Inferior parietal cortex (tissue), 1 donor: ENCODE measurements at regions not wholly inside any gene's neighbourhood (a gene's known extent, or its start where the extent isn't known, plus 50 kb on each side); places are given as distances from the start of the nearest gene placed in this dataset.
A peak's percentile ranks its signal among the peaks of the same experiment; 100 is the strongest.

Source experiments
- DNase-seq: peaks from one replicate; pipeline ENCODE4 v3.0.0-alpha.2; 2016; ENCODE audit errors: extremely low spot score

DNA sequence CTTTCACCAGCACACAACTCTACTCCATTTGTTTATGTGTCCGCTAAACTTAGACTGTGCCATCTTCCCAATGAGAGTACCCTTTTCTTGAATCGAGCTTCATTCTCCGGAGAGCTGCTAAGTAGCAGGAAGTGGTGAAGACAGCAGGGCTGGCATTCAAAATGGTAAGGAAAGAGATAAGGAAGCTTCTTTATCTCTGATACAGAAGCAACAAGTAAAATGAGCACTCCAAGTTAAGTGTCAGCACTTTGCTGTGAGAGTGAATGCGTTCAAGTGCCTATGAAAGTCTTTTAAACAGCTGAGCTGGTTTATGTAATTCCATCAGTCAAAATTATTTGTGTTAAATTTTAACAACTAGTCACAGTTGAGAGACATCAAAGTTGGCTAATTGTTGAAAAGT is 386.8 kb upstream of the PTPRD start:
- DNase-seq: no peak

DNA sequence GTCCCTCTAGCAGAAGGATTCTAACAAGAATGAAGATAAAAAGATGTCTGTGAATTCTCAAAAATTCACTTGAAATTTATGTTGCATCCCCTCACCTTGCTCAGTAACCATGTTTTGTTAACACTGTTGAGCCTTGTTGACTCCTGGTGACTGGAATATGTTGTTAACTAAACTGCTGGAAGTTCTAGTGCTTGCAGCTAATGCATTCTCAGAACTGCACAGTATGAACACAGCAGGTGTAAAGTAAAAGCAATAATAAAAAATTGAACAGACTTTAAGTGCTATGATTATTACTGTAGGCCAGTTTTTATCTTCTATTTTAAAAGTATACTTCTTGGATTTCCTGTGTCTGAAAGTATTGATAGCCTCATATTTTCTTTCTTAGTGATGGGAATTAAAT is 388.7 kb upstream of the PTPRD start:
- DNase-seq: no peak

DNA sequence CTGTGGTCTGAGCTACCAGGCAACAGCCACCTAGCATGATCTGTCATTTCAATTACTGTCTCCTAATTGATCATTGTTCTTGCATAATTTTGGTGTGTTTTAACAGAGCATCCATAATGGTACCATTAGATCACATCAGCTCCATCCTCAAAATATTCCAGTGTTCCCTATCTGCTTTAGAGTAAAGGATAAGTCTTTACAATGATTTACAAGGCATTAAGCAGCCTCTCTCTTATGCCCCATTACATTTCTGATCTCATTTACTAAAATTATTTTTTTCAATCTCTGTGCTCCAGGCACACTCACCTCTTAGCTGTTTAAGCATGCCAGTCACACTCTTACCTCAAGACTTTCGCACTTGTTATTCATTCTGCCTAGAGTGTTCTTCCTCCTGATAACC is 389.9 kb upstream of the PTPRD start:
- no peak for DNase-seq

DNA sequence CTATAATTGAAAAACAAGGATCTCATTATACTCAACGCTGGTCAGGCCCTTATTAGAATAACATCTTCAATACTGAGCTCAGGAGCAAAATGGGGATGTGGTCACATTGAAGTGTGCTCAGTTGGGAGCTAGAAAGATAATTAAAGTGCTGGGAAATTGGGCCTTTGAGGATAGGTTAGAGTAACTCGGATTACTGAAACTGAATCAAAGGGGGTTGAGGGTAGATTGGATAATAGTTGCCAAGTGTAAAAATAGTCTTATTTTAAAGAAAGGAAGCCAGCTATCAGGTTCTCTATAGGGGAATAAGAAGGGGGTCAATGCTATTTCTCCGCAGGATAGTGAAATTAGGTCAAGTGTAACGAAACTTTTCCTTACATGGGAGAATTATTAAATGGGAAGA is 391.0 kb upstream of the PTPRD start:
- no peak for DNase-seq

DNA sequence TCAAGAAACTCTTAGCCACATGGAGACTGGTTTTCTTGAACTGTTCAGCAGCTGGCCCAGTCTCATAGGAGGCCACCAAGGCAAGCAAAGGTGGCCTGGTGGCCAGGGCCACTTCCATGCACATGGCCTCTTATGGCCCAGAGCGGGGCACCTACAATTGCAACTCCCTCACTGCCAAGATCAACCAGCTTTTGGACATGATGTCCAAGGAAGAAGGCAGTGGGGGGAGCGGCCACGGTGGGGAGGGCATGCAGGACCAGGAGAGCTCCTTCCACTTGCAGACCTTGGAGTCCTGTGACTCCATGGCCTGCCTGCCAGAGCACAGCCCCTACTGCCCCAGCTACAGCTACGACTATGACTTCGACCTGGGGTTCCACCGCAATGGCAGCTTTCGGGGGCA is 398.9 kb upstream of the PTPRD start:
- DNase-seq: no peak

DNA sequence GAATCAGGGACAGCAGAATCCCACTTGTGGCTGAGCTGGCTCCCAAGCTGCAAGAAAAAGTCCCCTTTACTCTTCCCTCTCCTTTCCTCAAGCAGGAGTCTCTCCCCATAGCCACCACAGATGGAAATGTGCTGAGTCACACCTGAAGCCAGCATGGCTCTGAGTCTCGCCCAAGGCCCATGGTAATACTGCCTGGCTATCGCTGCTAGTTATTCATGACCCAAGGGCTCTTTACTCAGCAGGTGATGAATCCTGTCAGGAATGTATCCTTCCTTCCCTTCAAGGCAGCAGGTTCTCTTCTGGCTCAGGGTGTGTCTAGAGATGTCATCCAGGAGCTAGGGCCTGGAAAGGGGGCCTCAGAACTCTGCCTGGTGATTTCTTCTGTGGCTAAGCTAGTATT is 403.3 kb upstream of the PTPRD start:
- DNase-seq: no peak

DNA sequence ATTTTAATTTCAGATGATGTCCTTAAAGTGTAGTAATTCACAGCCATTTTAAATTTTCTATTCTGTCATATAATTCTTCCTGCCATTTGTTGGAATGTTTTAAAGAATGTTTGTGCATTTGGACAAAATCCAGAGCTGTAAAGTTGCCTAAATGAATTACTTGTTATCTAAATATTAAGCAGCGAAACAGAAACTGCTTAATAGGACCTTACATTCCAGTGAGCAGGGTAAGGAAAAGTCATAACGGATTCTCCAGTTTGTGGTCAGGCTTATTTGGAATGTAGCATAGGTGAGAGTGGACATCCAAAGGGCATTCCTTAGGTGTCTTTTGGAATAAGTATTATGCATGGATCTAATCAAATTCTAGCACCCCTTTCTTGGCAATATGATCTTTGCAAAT is 410.4 kb upstream of the PTPRD start:
- DNase-seq: no peak

DNA sequence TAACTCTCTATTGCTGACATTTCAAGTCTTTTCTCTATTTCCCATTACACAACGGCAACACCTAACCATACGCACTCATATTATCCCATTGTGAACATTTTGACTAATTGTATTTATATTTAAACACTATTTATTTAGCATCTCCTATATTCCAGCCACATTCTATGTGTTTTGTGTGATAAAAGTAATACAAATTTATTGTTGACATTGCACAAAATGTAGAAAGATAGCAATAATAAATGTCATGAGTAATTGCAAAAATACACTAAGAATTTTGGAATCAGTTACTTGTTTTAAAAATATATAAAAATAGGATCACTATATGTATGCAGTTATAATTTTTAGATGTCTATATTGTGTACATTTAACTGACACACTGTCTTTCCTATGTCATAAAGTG is 413.0 kb upstream of the PTPRD start:
- DNase-seq: no peak

DNA sequence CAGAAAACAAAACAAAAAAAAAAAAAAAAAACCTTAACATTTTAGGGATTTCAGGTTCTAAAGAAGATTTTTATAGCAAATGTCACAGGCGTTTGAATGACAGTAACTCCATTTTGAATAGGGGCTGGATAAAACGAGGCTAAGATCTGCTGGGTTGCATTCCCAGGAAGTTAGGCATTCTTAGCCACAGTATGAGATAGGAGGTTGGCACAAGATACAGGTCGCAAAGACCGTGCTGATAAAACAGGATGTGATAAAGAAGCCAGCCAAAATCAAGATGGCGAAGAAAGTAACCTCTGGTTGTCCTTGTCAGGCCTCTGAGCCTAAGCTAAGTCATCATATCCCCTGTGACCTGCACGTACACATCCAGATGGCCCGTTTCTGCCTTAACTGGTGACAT is 425.6 kb upstream of the PTPRD start:
- no peak for DNase-seq

DNA sequence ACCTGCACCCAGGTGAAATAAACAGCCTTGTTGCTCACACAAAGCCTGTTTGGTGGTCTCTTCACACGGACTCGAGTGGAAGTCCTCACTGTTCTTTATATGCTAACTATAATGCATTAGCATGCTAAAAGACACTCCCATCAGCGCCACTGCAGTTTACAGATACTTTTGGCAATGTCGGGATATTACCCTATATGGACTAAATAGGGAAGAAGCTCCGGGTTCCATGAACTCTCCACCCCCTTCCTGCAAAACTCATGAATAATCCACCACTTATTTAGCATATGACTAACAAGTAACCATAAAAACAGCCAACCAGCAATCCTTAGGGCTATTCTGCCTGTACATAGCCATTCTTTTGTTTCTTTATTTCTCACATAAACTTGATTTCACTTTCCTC is 426.2 kb upstream of the PTPRD start:
- DNase-seq: no peak

DNA sequence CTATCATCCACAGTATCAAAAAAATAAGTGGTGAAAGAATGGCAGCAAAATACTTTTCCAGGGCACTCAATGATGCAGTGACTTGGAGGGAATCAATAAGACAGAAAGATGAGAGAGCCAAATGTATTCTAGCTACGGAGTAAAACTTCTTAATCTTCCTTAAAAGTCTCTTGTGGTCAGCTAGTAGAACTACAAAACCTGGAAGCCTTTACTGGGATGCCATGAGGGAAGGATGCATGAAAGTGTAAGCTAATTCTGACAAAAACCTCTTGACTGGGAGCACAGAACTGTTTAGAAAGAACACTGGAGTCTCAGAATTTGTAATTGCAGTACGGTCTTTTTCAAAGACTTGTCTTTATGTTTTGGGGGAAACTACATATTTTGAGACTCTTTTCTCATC is 432.8 kb upstream of the PTPRD start:
- DNase-seq: no peak

DNA sequence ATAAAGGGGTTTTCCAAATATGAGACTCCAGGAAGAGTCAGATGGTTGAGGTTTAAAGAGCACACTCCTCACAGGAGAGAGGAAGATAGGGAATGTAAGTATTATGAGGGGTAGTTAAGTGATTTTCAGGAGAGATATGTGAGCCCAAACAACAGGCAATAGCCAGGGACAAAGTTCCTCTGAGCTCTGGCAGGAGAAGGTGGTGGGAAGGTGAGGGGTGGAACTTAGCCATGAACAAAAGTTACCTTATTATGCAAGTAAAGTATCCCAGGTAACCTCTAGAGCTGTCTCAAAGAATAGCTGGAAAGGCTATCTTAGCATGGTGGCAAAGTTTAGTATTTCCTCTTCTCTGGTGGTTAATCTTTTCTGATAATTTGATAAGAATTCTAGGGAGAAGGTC is 450.5 kb upstream of the PTPRD start:
- DNase-seq: no peak

DNA sequence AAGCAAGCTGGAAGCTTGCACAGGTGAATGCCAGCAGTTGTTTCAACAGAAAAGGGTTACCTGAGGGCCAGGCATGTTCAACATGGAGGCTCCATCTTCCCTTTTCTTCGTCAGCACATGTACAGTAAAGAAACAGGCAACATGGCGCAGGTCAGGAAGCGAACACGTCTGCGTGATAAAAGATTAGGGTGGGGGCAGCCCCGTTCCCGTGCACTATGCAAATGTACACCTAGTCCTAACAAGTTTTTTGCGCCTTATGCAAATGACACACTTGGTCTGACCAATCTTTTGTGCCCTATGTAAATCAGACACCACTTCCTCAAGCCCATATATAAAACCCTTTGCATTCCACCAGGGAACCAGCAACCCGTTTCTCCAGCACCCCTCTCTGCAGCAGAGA is 452.1 kb upstream of the PTPRD start:
- DNase-seq: peak; percentile 6

DNA sequence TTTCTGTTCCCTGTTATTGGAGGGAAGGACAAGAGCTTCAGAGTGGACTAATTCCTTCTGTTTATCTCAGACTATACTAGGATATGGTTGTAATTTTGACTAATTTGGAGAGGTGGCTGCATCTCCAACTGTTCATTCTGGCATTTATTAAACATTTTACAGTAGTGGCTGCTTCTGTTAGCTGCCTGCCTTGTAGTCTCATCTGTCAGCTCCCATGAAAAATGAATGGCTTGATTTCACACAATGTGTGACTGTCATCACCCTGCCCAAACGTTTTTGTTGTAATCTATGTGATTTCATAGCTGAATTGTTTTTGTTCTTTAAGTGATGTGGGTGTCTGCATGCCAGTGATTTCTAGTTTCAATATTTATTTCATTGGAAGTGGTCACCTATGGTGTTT is 459.4 kb upstream of the PTPRD start:
- DNase-seq: no peak

DNA sequence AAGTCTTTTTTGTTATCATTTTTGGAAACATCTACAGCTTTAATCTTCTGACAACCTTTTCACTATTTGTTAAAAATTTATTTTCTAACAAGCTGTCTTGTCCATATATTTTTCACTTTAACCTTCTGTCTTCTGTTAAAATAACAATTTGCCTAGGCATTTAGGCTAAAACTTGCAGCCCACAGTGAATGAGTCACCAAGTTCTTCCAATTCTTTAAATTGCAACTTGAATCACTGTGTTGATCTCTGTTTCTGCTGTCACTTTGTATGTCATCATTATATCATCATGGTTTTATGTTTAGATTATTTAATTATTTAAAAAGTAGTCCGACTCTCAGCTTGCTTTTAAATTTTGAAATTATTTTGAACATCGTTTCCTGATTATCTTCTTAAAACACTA is 473.8 kb upstream of the PTPRD start:
- no peak for DNase-seq

DNA sequence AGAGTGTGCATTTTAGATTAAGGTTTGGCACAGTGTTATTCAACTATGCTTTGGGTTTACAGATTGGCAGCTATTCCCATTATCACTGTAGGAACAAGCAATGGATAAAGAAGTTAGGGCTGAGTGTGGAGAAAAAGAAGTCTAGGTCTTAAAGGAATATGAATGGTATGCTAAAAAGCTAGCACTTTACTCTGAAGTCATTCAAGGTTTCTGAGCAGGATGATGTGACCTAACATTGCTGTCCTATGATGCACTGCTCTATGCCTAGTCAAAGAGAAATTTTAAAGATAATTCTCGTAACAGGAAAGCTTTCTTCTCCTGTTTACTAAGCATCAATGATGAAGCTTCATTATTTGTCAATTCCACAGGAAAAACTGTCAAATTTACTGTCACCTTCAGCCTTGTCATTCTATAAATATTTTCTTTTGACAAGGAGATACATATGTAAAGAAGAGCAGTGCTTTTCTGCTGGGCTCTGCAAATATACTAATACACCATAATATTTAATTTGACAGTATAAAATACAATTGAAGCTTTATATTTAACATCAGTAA is 476.1 kb upstream of the PTPRD start:
- no peak for DNase-seq

DNA sequence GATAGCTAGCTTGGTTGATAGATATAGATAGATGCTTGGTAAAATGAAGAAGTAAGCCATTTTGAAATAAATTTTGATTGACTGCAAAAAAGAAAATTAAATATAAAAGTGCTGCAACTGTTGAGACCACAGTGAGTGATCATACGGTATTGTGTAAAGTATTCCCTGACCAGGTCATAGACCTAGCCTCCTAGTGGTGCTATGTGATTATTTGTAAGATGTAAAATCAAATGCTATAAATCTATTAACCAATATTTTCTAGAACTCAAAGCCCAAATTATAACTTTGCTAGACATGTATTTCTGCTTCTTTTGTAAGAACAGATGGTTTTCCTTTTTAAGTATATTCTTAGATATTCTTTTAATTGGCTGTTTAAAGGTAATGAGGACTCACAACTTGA is 480.2 kb upstream of the PTPRD start:
- no peak for DNase-seq

DNA sequence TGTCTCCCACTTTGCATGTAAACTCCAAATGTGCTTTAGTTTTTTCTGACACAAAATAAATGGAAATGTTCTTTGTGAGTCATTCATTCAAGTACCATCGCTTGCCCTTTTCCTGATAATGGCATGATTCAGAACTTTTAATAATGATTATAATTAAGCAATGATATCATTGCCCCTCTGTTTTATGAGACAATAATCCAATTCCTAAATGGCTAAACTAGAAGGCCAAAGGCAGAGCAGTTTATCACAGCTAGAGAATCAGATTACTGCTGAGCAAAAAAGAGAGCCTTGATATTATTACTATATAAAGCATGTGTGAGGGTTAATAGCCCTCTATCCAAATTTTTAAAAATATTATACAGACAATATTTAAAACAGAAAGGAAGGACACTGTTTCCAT is 484.2 kb upstream of the PTPRD start:
- no peak for DNase-seq

DNA sequence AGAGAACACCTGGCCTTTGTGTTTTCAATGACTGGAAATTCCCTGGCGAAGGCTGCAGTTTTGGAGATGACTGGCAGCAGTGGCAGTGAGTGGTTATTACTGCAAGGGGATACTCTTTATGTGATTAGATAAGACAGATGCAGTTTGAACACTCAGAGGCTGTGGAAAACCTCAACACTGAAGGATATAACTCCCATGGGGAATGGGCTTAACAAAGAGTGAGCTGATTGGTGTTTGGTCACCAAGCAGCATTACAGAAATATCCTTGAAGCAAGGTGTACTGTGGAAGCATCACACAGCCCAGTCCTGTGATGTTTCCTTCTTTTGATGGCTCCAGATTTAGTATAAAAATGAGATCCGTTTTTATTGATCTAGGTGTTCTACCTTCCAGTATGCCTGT is 490.7 kb upstream of the PTPRD start:
- DNase-seq: no peak

DNA sequence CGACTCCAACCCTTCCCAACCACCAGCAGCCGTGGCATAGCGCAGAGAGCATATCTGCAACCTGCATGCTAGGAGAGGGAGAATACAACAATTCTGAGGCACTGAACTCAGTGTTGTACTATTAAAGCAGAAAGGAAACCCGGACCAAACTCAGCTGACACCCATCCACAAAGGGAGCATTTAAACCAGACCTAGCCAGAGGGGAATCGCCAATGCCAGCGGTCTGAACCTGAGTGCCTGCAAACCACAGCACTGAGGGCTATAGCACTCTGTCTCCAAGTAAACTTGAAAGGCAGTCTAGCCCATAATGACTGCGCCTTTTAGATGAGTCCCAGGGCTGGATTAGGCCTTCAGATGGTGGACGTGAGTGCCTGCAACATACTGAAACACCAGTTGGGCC is 494.4 kb upstream of the PTPRD start:
- no peak for DNase-seq

DNA sequence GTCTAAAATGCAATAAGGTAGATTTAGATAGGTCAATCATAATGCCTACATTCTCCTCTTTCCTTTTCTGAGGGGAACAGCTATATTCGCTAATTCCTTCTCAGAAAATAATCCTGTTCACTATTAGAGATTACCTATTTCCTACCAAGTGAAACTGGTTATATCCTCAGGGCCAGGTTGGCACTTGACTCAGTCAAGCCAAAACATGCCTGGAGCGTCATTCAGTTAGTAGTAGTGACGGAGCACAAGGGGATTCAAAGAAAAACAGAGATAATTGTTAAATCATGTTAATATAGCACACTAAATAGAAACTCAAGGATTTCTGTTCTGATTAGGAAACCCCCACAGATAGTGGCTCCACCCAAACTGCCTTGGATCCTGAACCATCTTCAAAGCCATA is 515.4 kb upstream of the PTPRD start:
- DNase-seq: no peak

DNA sequence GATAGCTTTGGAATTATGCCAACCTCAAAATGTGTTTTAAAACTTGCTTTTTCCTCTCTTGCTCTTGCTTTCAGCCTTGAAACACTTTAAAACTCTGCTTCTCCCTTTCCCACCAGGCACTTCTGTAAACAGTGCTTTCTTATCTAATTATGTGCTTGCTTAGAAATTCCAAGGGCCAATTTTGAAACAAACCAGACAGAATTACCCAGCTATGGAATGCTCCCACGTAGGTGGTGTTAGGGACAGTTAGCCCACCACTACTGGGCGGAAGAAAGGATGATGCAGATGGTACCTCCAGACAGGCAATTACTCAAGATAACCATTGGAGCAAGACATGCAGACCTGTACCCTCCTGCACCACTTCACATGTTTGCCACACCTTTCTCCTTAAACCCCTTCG is 523.0 kb upstream of the PTPRD start:
- no peak for DNase-seq

DNA sequence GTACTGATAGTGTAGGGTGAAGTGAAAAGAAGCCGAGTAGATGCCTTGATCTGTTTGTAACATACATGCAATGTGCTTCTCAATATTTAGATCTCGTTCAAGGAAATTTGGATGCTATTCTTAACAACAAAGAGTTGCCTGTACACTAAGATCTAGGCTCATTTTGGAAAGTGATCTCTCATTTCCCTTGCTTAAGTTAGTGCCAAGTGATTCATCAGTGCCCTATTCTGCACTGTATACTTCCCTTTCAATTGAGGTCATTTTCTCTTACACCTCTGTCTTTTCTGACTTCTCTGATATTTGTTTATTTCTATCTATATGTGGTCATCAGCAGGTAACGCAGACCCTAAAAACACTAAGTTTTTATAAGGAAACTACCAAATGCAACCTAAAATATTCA is 528.6 kb upstream of the PTPRD start:
- DNase-seq: no peak

DNA sequence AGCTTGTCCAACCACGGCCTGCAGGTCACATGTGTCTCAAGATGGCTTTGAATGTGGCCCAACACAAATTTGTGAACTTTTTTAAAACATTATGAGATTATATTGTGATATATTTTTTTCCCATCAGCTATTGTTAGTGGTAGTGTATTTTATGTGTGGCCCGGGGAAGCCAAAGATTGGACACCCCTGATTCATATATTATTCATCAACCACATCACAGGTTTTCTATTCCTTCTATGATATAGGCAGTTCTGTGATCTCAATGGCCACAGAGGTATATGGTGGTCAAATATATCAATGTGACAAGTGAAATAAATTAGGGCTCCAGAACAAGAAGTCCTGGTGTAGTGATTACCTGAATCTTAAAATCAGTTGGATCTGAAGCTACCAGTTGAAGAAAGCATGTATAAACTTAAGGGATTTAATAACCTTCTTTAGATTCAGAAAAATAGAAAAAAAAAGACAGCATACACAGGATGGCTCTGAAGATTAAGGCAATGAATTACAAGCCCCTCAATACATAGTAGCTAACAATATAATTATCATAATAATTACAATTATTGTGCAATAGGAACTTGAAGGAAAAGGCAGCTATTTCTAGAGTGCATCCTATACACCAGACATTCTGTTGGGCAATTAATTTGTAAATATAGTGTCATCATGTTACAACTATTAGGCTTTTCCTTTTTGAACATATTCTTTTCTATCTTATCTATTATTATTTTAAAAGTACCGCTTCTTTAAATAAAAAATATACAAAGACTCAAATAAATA is 530.4 kb upstream of the PTPRD start:
- DNase-seq: no peak
